SK-N-MC (cell line): ENCODE measurements at regions not wholly inside any gene's neighbourhood (a gene's known extent, or its start where the extent isn't known, plus 50 kb on each side); places are given as distances from the start of the nearest gene placed in this dataset.

Experiments used
- EZH2 ChIP-seq: fragments of 200-600 bp; sonication (generic); IDR thresholded peaks from one replicate; pipeline ENCODE4 v1.6.1; 2017; ENCODE audit warnings: antibody characterized with exemption
- POLR2AphosphoS5 ChIP-seq: IDR thresholded peaks from 2 replicates; pipeline ENCODE4 v1.6.1; 2012; ENCODE audit warnings: mild to moderate bottlenecking, low read depth, low read length, borderline replicate concordance

DNA sequence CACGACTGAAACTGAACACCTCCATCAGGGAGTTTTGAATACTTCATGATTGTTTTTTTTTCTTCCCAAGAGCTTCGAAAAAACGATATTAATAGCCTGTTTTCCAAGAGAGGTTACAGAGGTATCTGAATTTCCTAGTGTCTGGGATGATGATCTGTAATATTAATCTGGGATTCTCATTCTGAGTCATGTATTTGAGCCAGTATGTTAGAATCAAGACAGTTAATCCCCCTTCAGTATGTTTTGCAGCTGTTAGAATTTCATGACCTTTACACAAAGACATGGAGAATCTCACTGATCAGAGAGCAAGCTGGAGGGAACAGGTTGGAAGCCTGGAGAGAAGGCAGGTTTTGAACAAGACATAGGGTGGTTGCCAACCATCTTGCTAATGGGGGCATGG, 234.5 kb upstream of the GAP43 start:
- TF ChIP-seq EZH2 (no peak), POLR2AphosphoS5 (no peak)
